Subcutaneous abdominal adipose tissue (tissue), 5 donors: ENCODE measurements at regions not wholly inside any gene's neighbourhood (a gene's known extent, or its start where the extent isn't known, plus 50 kb on each side); places are given as distances from the start of the nearest gene placed in this dataset.

ENCODE experiments used
- H3K27ac ChIP-seq: one replicate; pipeline ENCODE4 v1.7.0; 2013; ENCODE audit warnings: low read depth, mild to moderate bottlenecking, inconsistent platforms, low read length, moderate library complexity
- H3K27me3 ChIP-seq, 5 donors: one replicate each; pipeline ENCODE4 v1.7.0; 2013; ENCODE audit warnings: low read length in 5 of 5, inconsistent platforms in 1 of 5; ENCODE audit not compliant: control insufficient read depth in 5 of 5, insufficient read depth in 4 of 5
- H3K36me3 ChIP-seq, 5 donors: one replicate each; pipeline ENCODE4 v1.7.0; 2013; ENCODE audit warnings: low read length in 5 of 5; ENCODE audit not compliant: control insufficient read depth in 5 of 5, insufficient read depth in 5 of 5
- H3K4me1 ChIP-seq, 5 donors: one replicate each; pipeline ENCODE4 v1.7.0; 2013; ENCODE audit warnings: low read length in 5 of 5, mild to moderate bottlenecking in 3 of 5, moderate library complexity in 1 of 5; ENCODE audit not compliant: control insufficient read depth in 5 of 5, insufficient read depth in 5 of 5
- H3K4me3 ChIP-seq, 5 donors: one replicate each; pipeline ENCODE4 v1.7.0; 2013; ENCODE audit warnings: low read length in 5 of 5, low read depth in 1 of 5
- H3K9ac ChIP-seq, 5 donors: one replicate each; pipeline ENCODE4 v1.7.0; 2013; ENCODE audit warnings: low read length in 5 of 5, mild to moderate bottlenecking in 4 of 5, moderate library complexity in 3 of 5
- H3K9me3 ChIP-seq, 5 donors: one replicate each; pipeline ENCODE4 v1.7.0; 2013; ENCODE audit warnings: low read length in 5 of 5; ENCODE audit not compliant: control insufficient read depth in 5 of 5
- donor health status: healthy.
- donor health status: healthy.
- donor health status: healthy.
- donor health status: healthy.
- donor health status: healthy.

DNA sequence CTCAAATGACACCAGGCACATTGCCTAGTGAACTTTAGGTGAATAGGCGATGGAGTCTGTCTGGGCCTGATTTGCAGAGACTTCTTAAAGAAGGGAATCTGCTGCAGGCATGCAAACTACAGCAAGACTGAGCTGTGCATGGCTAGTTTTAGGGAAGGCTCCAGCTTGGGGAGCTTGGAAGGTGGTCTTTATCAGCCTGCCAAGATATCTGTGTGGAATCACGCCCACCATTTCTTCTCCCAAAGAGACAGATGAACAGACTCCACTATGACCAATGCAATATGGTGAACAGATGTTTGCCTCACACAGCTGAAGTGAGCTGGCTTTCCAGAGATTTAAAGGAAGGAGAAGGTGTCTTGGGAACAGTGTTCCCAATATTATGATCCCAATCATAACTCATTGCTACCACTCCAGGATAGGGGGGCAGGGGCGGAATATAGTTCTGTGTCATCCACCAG, 129.0 kb upstream of the HMHB1 start:
- Histone ChIP-seq H3K4me1 (peaks cover 2 to 19% (median 16%) of the 10 kb centered on the region in 5 donors), H3K36me3 (no peaks in the 10 kb centered on the region), H3K27ac (peak overlapping the region; percentile 58), H3K9me3 (no peaks in the 10 kb centered on the region), H3K4me3 (no peak overlapping the region), H3K9ac (no peak overlapping the region), H3K27me3 (no peaks in the 10 kb centered on the region)

DNA sequence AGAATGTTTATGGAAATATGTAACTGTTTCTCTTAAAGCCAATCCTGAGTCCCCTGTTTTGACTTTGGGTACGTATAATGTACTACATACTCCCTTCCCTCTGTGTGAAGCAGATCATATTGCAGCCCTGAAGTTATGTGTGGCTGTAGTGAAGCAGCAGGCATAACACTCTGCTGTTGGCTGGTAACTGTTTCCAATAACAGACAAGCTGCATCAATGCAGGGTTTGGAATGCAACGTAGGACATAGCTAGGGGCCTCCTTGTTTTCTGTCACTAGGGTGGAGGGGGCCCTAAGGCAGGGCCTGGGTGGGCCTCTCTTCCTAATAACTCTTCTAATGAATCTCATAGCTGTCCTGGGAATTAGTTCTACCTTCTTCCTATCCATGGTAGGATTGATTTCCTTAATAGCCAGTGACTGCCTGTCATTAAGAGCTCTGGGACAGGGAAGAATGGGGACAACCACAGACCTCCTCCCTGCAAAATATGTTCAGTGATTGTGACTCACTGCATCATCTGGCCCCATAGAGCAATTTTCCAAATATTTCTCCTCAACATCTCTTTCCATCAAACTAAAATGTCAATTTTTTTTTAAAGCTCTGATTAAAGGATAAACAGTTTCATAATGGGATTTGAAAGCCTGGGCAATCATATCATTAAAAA, 129.6 kb upstream of the HMHB1 start:
- Histone ChIP-seq H3K27me3 (no peaks in the 10 kb centered on the region), H3K9ac (no peak overlapping the region), H3K27ac (peak overlapping the region; percentile 58), H3K9me3 (no peaks in the 10 kb centered on the region), H3K4me1 (peaks cover 2 to 19% (median 16%) of the 10 kb centered on the region in 5 donors), H3K36me3 (no peaks in the 10 kb centered on the region), H3K4me3 (no peak overlapping the region)

DNA sequence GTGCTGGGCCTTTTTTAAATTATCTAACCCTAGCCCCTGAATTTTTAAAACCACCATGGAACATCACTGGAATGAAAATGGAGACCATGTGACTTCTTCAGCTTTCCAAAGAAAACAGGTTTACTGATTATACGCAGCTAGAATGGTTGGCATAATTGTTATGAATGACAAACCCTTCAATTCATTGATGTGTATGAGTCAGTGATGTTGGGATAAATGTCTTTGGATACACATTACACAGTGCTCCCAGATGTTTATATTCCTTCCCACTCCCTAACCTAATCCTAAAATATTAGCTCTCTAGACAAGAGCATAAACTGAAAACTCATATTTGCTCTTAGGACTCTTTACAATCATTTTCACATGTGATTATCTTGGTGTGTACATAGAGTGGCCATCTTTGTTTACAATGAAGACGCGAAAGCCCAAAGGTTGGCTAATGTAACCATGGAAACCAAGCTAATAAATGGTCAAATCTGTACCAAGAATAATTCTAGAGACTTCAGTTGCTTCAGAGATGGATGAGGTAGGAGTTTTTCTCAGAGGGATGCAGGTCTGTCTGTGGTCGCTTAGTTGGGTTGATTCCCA, 131.2 kb upstream of the HMHB1 start:
- no peak overlapping the region for H3K27ac ChIP-seq
- no peaks in the 10 kb centered on the region for H3K27me3 ChIP-seq
- H3K36me3 ChIP-seq = no peaks in the 10 kb centered on the region
- H3K4me3 ChIP-seq = no peak overlapping the region
- no peak overlapping the region for H3K9ac ChIP-seq
- peaks cover 2 to 19% (median 16%) of the 10 kb centered on the region in 5 donors for H3K4me1 ChIP-seq
- no peaks in the 10 kb centered on the region for H3K9me3 ChIP-seq

DNA sequence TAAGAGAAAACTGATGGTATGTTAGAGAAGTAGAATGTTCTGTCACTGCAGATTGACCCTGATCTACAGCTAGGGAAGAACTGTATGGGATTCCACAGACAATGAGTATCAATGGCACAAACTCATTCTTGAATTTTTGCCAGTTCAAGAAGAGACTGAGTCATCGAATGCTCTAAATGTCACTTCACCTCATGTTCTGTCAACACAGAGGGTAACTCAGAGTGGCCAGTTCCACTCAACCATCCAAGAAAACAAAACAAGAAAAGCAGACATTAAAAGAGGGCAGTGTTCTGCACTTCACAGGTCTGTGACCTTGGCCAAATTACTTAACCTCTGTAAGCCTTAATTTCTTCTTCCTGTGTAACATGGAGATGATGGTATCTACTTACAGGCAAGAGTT, 132.2 kb upstream of the HMHB1 start:
- Histone ChIP-seq H3K9me3 (no peaks in the 10 kb centered on the region), H3K4me3 (no peak overlapping the region), H3K36me3 (no peaks in the 10 kb centered on the region), H3K4me1 (peaks cover 2 to 19% (median 16%) of the 10 kb centered on the region in 5 donors), H3K27me3 (no peaks in the 10 kb centered on the region), H3K9ac (no peak overlapping the region), H3K27ac (no peak overlapping the region)

DNA sequence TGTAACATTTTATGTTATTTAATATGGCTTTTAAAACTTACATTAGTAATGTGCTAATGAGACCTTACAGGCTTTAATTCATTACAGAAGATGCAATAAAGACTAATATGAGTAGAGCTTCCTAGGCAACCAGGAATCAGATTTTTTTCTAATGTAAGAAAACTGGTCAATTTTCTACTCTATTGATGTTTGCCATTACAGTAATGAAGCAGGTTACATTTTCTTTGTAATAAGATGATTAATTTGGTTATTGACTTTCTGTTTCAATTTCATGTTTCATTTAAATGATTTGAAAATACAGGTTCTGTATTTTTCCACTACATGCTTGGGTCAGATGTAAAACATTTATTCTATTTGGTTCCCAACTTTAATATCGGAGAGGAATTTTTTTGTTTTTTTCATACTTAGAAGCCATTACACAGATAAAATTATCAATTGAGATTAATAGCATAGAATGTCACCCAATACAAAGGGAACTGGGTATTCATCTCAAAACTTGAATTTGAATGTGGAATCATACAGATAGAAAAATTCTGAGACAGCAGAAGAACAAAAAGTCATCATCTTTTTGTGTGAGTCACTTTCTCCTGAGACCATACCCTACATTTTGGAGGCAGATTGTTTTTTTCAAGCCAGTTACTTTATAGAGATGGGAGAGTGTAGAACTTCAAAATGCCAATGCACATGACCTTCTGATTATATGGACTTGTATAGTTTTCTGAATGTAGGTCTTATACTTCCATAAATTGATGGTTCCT, 133.6 kb upstream of the HMHB1 start:
- Histone ChIP-seq H3K9ac (no peak overlapping the region), H3K27ac (no peak overlapping the region), H3K4me3 (no peak overlapping the region), H3K36me3 (no peaks in the 10 kb centered on the region), H3K9me3 (no peaks in the 10 kb centered on the region), H3K27me3 (no peaks in the 10 kb centered on the region), H3K4me1 (peaks cover 2 to 16% (median 15%) of the 10 kb centered on the region in 5 donors)

DNA sequence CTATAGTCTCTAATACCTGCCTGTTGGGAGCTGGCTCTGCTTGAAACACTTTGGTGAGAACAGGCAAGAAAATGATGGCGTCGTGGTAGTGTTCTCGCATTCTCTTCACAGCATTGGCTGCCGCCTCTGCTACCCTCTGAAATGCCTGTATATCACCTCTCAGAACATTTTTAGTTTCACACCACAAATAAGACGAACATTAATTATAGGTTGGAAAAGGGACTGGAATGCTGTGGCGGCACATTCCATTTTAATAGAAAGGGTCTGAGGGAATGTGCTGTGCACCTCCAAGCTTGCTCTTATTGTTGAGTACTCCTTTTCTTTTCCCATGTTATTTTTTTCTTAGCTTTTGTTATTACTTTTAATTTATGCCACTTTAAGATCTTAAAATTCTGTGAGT, 134.6 kb upstream of the HMHB1 start:
- H3K4me3 ChIP-seq = no peak overlapping the region
- H3K9ac ChIP-seq = no peak overlapping the region
- no peaks in the 10 kb centered on the region for H3K9me3 ChIP-seq
- H3K36me3 ChIP-seq = no peaks in the 10 kb centered on the region
- no peak overlapping the region for H3K27ac ChIP-seq
- peaks cover 0 to 7% (median 6%) of the 10 kb centered on the region in 5 donors for H3K4me1 ChIP-seq
- H3K27me3 ChIP-seq = no peaks in the 10 kb centered on the region

DNA sequence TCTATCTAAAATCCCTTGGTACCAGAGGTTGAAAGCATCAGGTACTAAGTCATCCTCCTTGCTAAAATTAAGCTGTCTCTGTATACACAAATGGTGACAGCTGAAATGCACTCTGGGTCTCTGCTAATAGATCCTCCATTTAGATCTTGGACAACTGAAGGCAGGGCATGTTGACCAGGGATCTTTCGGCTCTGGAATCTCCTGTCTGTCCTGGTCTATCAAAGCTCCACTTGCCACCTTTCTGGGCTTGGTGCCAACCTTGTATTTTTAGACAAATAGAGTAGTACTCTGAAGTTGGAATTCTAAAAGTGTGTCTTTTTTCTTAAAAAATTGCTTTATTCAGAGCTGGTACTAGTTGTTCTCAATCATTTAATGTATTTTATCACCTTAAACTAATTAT, 135.2 kb upstream of the HMHB1 start:
- no peaks in the 10 kb centered on the region for H3K36me3 ChIP-seq
- peaks cover 0 to under 1% (median 0%) of the 10 kb centered on the region in 5 donors for H3K4me1 ChIP-seq
- no peaks in the 10 kb centered on the region for H3K9me3 ChIP-seq
- H3K9ac ChIP-seq = no peak overlapping the region
- no peaks in the 10 kb centered on the region for H3K27me3 ChIP-seq
- H3K27ac ChIP-seq = no peak overlapping the region
- H3K4me3 ChIP-seq = no peak overlapping the region

DNA sequence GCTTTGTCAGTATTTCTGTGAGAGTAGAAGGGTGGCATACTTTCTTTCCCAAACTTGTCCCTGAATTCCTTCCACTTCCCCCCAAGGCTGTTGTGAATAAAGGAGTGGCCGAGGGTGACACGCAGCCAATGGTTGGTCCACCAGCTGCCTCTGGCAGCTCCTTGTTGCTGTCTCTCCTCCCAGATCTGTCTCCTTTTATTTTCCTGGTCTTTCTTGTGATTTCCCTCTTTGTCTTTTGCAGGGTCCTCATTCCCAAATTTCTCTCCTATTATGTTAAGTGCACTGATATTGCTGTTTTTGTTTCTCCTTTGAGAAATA, 137.5 kb upstream of the HMHB1 start:
- H3K4me1 ChIP-seq = no peaks in the 10 kb centered on the region
- H3K27me3 ChIP-seq = no peaks in the 10 kb centered on the region
- no peak overlapping the region for H3K27ac ChIP-seq
- H3K4me3 ChIP-seq = no peak overlapping the region
- no peaks in the 10 kb centered on the region for H3K36me3 ChIP-seq
- H3K9ac ChIP-seq = no peak overlapping the region
- H3K9me3 ChIP-seq = peaks cover 0 to 2% (median 0%) of the 10 kb centered on the region in 5 donors

DNA sequence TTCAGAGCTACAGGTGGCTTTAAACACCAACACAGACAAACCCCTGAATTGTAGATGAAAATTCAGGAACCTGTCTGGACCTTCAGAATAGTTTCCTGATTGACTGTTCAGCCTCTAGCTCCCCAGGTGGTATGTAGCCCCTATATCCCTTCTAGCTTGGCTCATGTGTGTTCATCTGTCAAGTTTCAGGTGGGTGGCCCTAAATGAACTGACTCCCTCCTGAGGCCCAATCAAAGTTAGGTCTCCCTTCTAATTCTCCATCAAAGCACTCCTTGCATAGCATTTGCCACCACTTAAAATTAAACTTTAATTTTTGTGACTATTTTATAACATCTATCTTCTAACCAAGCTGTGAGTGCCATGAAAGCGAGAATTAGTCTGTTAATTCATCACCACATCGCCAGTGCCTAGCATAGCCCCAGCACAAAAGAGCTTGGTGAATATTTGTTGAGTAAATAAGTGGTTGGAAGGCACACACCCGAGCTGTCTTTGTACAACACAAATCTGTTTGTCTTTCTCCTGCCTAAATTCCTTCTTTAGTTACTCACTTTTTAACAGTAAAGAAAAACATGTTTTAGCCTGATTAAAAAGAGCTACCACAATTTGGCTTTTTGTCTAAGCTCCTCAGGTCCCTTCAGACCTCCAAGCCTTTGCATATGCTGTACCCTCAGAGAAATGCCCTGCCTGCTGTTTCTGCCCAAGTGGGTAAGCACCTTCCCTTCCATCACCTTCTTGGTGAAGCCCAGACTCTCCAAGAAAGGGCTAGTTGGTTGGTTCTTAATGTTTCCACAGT, 138.1 kb upstream of the HMHB1 start:
- peaks cover 0 to 2% (median 0%) of the 10 kb centered on the region in 5 donors for H3K9me3 ChIP-seq
- H3K9ac ChIP-seq = no peak overlapping the region
- no peak overlapping the region for H3K4me3 ChIP-seq
- H3K27ac ChIP-seq = no peak overlapping the region
- no peaks in the 10 kb centered on the region for H3K36me3 ChIP-seq
- no peaks in the 10 kb centered on the region for H3K4me1 ChIP-seq
- no peaks in the 10 kb centered on the region for H3K27me3 ChIP-seq
